SK-N-SH treated with all-trans-retinoic acid at 6 μM for 48 hours (cell line): ENCODE measurements at regions not wholly inside any gene's neighbourhood (a gene's known extent, or its start where the extent isn't known, plus 50 kb on each side); places are given as distances from the start of the nearest gene placed in this dataset.

Experiments
- ARNTL ChIP-seq: fragments of 450-650 bp; formaldehyde crosslinking; IDR thresholded peaks from 2 replicates; pipeline ENCODE4 v1.5.0; 2020; ENCODE audit warnings: low read depth, mild to moderate bottlenecking, moderate library complexity, borderline replicate concordance
- PATZ1 ChIP-seq: fragments of 250-450 bp; sonication (Bioruptor Pico); IDR thresholded peaks from 2 replicates; pipeline ENCODE4 v1.8.0; 2020; ENCODE audit warnings: mild to moderate bottlenecking, moderate library complexity, borderline replicate concordance
- TSHZ2 ChIP-seq: fragments of 250-450 bp; sonication (Bioruptor Pico); IDR thresholded peaks from 2 replicates; pipeline ENCODE4 v1.5.0; 2020; ENCODE audit warnings: mild to moderate bottlenecking, moderate library complexity
- ZFP3 ChIP-seq: fragments of 250-450 bp; sonication (Bioruptor Pico); IDR thresholded peaks from 2 replicates; pipeline ENCODE4 v1.5.0; 2020; ENCODE audit warnings: mild to moderate bottlenecking, moderate library complexity
- ZFP30 ChIP-seq: fragments of 450-650 bp; formaldehyde crosslinking; IDR thresholded peaks from 2 replicates; pipeline ENCODE4 v1.5.0; 2022; ENCODE audit warnings: mild to moderate bottlenecking, moderate library complexity
- ZNF565 ChIP-seq: fragments of 450-650 bp; formaldehyde crosslinking; conservative IDR thresholded peaks from 2 replicates; pipeline ENCODE4 v1.5.0; 2020; ENCODE audit warnings: low read depth, mild to moderate bottlenecking, moderate library complexity
- ZNF70 ChIP-seq: fragments of 450-650 bp; formaldehyde crosslinking; IDR thresholded peaks from 2 replicates; pipeline ENCODE4 v1.5.0; 2020; ENCODE audit warnings: mild to moderate bottlenecking, moderate library complexity

GRCh38 chr12:73413974-73414373, 1123.7 kb upstream of the ATXN7L3B start:
- TF ChIP-seq ZFP3 (CRISPR knock-in tag), result no peak
- TF ChIP-seq ARNTL, result no peak
- TF ChIP-seq ZNF565 (CRISPR knock-in tag), result no peak
- TF ChIP-seq PATZ1 (CRISPR knock-in tag), result no peak
- TF ChIP-seq ZNF70, result no peak
- no peak for TF ChIP-seq TSHZ2 (CRISPR knock-in tag)
- TF ChIP-seq ZFP30 (CRISPR knock-in tag), result no peak
